HFFc6 (cell line): ENCODE measurements at regions not wholly inside any gene's neighbourhood (a gene's known extent, or its start where the extent isn't known, plus 50 kb on each side); places are given as distances from the start of the nearest gene placed in this dataset.

ENCODE experiments used
- DNase-seq: peaks from one replicate; pipeline ENCODE4 v3.0.0-alpha.2; 2018
- H3K27ac Mint-ChIP-seq: 2 replicates; pipeline ENCODE4 v1.8.0; 2020; ENCODE audit warnings: mild to moderate bottlenecking, mixed read lengths
- H3K27me3 Mint-ChIP-seq: 2 replicates; pipeline ENCODE4 v1.8.0; 2021; ENCODE audit warnings: mild to moderate bottlenecking, moderate library complexity, mixed read lengths; ENCODE audit not compliant: insufficient read depth
- H3K36me3 Mint-ChIP-seq: 2 replicates; pipeline ENCODE4 v1.8.0; 2021; ENCODE audit warnings: low read depth, mixed read lengths
- H3K4me1 Mint-ChIP-seq: 2 replicates; pipeline ENCODE4 v1.8.0; 2020; ENCODE audit warnings: low read depth, mixed read lengths
- H3K4me3 Mint-ChIP-seq: 2 replicates; pipeline ENCODE4 v1.8.0; 2020; ENCODE audit warnings: mild to moderate bottlenecking, moderate library complexity, mixed read lengths
- H3K9me3 Mint-ChIP-seq: 2 replicates; pipeline ENCODE4 v1.8.0; 2020; ENCODE audit warnings: mild to moderate bottlenecking, mixed read lengths
- TF ChIP-seq, protein P1 (sequence below): fragments of 200-600 bp; sonication (generic); IDR thresholded peaks from 2 replicates; pipeline ENCODE4 v1.5.0; 2021; ENCODE audit warnings: antibody characterized with exemption, mild to moderate bottlenecking

DNA sequence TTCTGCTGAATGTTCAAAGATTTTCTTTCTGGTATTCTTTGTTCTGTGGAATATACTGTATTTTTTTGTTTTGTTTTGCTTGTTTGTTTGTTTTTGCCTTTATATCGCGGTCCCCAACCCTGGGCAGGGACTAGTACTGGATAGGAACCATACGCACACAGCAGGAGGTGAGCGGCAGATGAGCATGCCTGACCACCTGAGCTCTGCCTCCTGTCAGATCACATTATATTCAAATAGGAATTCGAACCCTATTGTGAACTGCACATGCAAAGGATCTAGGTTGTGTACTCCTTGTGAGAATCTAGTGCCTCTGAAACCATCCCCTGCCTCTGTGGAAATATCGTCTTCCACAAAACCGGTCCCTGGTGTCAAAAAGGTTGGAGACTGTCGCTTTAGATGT lies 83.3 kb upstream of the ANO3 start:
- Mint-ChIP-seq H3K4me1 (peaks cover 20% of the 10 kb centered on the region), H3K36me3 (no peaks in the 10 kb centered on the region), H3K9me3 (no peaks in the 10 kb centered on the region), H3K27me3 (no peaks in the 10 kb centered on the region), H3K27ac (no peak overlapping the region), H3K4me3 (no peak overlapping the region)
- no peak for DNase-seq
- TF ChIP-seq, protein P1, sequence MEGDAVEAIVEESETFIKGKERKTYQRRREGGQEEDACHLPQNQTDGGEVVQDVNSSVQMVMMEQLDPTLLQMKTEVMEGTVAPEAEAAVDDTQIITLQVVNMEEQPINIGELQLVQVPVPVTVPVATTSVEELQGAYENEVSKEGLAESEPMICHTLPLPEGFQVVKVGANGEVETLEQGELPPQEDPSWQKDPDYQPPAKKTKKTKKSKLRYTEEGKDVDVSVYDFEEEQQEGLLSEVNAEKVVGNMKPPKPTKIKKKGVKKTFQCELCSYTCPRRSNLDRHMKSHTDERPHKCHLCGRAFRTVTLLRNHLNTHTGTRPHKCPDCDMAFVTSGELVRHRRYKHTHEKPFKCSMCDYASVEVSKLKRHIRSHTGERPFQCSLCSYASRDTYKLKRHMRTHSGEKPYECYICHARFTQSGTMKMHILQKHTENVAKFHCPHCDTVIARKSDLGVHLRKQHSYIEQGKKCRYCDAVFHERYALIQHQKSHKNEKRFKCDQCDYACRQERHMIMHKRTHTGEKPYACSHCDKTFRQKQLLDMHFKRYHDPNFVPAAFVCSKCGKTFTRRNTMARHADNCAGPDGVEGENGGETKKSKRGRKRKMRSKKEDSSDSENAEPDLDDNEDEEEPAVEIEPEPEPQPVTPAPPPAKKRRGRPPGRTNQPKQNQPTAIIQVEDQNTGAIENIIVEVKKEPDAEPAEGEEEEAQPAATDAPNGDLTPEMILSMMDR: no peak

DNA sequence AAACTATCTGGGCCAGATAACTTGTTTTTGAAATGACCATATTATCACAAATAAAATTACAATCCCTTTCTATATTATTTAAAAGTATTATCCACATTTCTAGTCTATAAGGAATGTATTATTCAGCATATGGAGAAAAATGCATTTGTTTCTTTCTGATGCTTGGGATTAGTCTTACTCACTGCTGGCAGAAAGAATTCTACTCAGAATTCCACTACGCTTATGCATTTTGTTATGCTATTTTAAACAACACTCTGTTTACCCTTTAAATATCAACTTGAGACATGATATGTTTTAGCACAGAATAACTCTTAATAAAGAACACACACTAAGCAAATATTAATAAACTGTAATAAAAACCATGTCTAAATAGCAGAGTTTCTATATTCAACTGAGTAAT lies 77.6 kb upstream of the ANO3 start:
- TF ChIP-seq, protein P1: no peak
- Mint-ChIP-seq H3K4me1 (peaks cover 12% of the 10 kb centered on the region), H3K27ac (no peak overlapping the region), H3K4me3 (no peak overlapping the region), H3K36me3 (no peaks in the 10 kb centered on the region), H3K27me3 (no peaks in the 10 kb centered on the region), H3K9me3 (no peaks in the 10 kb centered on the region)
- DNase-seq: no peak

DNA sequence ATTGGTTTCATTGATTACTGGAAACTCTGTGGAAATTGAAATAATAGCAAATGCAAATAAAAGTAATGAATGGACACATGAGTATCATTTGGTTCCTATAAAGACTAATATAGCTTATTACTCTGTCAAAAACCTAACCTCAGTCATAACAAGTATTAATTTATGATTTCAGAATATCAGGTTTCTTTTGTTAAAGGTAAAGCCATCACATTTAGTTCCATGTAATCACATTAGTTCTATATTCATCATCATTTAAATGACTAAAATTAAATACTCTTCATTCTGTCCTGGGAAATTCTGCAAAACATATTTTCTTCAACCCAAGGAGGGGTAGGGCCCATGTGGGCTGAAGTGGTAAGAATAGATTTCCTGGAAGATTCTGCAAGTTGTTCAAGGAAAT lies 68.2 kb upstream of the ANO3 start:
- H3K27ac Mint-ChIP-seq: no peak overlapping the region

DNA sequence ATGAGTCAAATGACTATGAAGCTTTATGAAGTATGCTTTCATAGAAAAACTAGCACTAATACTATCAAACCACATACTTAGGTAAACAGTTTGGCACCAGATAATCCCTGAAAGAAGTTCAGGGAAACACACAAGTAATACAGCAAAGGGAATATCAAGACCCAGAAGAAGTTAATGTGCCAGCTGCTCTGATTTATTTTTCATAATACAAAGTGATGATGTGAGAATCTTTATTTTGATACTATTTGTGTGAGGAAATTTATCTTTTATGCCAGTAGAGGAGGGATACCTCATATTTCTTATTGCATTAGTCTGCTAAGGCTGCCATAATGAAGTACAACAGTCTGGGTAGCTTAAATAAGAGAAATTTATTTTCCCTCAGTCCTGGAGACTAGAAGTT lies 67.7 kb upstream of the ANO3 start:
- no peaks in the 10 kb centered on the region for H3K36me3 Mint-ChIP-seq
- H3K9me3 Mint-ChIP-seq: no peaks in the 10 kb centered on the region
- no peak for DNase-seq
- no peak overlapping the region for H3K27ac Mint-ChIP-seq
- no peak overlapping the region for H3K4me3 Mint-ChIP-seq
- peaks cover 1% of the 10 kb centered on the region for H3K27me3 Mint-ChIP-seq
- no peaks in the 10 kb centered on the region for H3K4me1 Mint-ChIP-seq
- TF ChIP-seq, protein P1: no peak

More for the DNA sequence above, 68.2 kb upstream of the ANO3 start:
- TF ChIP-seq, protein P1: no peak
- H3K27me3 Mint-ChIP-seq: peaks cover 1% of the 10 kb centered on the region; the same call in 1 of the 2 replicates
- no peaks in the 10 kb centered on the region for H3K9me3 Mint-ChIP-seq
- no peak for DNase-seq
- no peaks in the 10 kb centered on the region for H3K36me3 Mint-ChIP-seq
- no peak overlapping the region for H3K4me3 Mint-ChIP-seq
- no peaks in the 10 kb centered on the region for H3K4me1 Mint-ChIP-seq

DNA sequence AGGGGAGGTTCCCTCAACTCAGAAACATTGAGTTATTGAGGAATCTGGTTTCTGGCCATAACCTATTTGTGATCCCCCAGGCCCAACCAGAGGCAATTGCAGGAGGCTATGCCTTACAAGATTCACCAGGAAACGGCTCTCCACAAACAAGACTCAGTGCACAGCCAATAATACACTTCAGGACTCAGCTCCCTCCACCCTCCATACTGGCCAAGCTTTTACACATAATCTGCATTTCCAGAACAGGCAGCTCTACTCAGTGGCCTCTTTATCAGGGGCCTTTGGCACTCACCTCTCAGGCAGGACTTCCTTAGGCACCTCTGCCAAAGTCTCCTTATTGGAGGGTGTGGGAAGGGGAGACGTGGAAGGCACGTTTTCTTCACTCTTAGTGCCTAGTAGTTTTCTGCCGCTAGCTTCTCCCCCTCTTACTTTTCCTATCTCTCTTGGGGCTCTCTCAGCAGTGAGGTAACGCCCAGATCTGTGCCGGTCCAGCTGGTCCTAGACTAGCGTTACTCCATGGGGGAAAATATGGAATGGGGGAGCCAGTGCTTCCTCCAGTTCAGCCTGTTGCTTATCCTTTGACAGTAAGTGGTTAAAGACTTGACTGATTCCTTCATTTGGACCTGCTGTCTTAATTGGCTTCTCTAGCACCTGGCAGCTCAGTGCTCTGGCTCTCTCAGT lies 62.8 kb upstream of the ANO3 start:
- H3K9me3 Mint-ChIP-seq: no peaks in the 10 kb centered on the region
- no peaks in the 10 kb centered on the region for H3K36me3 Mint-ChIP-seq
- no peaks in the 10 kb centered on the region; the same call in 1 of the 2 replicates for H3K27me3 Mint-ChIP-seq
- DNase-seq: no peak
- peaks cover 12% of the 10 kb centered on the region; the same call in 1 of the 2 replicates for H3K4me1 Mint-ChIP-seq
- H3K27ac Mint-ChIP-seq: no peak overlapping the region
- H3K4me3 Mint-ChIP-seq: no peak overlapping the region
- TF ChIP-seq, protein P1: no peak
